GM20000 (cell line): ENCODE measurements at regions not wholly inside any gene's neighbourhood (a gene's known extent, or its start where the extent isn't known, plus 50 kb on each side); places are given as distances from the start of the nearest gene placed in this dataset.

Experiments
- DNase-seq: peaks from one replicate; pipeline ENCODE4 v3.0.0; 2012; ENCODE audit warnings: low spot score
- TF ChIP-seq, protein P1 (sequence below): IDR thresholded peaks from 2 replicates; pipeline ENCODE4 v1.5.1; 2012; ENCODE audit warnings: mild to moderate bottlenecking, control low read depth; ENCODE audit errors: extremely low read depth, missing control alignments

DNA sequence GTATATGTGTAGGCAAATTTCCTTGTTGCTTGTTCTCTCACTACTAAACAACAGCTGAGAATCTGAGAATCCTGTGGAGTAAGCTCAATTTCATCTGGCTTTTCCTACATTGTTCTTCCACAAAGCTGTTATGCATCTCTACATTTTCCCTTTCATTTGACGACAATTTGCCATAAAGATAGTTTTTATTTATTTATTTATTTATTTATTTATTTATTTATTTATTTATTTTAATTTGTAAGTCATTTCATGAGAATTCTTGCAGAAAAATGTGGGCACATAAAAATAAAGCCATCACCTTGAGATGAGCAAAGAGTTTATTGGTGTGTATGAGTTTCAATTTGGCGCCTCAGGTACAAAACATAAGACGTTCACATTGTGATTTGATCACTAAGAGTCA, 545.9 kb upstream of the SEL1L start:
- TF ChIP-seq, protein P1, sequence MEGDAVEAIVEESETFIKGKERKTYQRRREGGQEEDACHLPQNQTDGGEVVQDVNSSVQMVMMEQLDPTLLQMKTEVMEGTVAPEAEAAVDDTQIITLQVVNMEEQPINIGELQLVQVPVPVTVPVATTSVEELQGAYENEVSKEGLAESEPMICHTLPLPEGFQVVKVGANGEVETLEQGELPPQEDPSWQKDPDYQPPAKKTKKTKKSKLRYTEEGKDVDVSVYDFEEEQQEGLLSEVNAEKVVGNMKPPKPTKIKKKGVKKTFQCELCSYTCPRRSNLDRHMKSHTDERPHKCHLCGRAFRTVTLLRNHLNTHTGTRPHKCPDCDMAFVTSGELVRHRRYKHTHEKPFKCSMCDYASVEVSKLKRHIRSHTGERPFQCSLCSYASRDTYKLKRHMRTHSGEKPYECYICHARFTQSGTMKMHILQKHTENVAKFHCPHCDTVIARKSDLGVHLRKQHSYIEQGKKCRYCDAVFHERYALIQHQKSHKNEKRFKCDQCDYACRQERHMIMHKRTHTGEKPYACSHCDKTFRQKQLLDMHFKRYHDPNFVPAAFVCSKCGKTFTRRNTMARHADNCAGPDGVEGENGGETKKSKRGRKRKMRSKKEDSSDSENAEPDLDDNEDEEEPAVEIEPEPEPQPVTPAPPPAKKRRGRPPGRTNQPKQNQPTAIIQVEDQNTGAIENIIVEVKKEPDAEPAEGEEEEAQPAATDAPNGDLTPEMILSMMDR: no peak

DNA sequence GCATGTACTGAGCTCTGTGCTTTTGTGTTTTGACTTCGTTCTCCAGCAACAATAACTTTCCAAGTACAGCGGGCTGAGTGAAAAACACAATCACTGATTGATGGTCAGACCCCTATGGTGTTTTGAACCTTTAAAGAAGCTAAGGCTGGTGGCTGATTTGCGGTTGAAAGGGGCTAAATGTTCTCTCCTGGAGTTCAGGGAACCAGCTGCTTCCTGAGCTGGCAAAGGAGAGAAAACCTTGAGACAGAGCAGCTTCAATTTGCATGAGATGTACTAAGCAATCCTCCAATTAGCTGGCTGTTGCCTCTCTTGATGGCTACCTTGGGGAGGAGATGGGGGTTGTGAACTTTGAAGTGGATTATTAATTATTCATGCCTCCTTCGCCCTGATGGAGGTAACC, 546.7 kb upstream of the SEL1L start:
- no peak for DNase-seq
- TF ChIP-seq, protein P1: no peak

More for the DNA sequence above, 545.9 kb upstream of the SEL1L start:
- no peak for DNase-seq

DNA sequence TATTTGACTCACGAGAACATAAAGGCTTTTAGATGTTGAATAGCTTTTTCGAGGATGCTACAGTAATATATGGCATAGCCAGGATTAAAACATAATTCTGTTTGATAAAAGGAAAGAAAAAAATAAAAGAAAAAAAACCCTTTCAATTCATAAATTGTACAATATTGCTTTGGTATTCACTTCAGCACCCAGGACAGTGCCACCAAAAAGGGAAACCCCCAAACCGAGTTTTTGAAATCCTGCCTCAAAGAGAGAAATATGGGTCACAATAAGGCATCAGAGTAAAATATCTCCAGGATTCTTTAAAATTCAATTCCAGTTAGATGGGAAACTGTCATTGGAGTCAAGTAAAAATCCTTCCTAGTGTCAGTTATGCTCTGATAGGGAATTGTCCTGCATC, 551.2 kb upstream of the SEL1L start:
- TF ChIP-seq, protein P1: no peak
- DNase-seq: no peak

DNA sequence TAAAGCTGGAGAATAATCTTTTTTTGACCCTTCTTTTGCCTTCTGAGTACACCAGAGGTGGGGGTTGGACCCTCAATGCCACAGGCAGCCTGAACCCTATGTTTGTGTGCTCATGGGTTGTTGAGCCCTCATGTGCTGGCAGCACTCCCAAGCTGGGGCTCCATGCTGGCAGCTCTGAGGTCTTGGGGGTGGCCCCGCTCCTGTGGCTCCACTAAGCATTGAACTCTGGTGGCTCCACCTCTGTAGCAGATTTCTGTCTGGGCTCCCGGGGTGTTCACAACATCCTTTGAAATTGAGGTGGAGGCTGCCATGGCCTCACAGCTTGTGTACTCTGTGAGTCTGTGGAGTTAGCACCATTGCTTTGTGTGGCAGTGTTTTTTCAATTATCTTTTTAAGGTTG, 557.4 kb upstream of the SEL1L start:
- no peak for DNase-seq
- TF ChIP-seq, protein P1: no peak

DNA sequence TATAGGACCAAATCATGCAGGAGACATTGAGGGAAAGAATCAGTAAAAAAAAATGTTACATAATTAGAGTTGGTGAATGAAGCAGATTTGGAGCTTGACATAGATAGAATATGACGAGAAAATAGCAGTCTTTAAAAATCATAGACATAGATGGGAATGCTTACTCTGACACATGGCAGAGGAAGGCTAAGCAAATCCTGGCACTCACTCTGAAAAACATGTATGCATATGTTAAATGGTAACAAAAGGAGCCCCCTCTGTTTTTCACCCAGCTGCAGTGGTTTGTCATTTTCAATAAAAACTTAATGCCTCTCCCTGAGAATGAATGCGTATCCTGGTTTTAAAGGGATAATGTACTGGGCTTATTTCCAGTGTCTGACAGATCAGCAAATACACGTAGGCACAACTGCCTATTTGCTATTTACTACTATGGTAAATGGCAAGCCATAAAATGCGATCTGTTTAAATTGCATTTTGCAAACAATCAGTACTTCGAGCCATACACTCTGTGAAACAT, 561.2 kb upstream of the SEL1L start:
- TF ChIP-seq, protein P1: no peak
- DNase-seq: no peak

DNA sequence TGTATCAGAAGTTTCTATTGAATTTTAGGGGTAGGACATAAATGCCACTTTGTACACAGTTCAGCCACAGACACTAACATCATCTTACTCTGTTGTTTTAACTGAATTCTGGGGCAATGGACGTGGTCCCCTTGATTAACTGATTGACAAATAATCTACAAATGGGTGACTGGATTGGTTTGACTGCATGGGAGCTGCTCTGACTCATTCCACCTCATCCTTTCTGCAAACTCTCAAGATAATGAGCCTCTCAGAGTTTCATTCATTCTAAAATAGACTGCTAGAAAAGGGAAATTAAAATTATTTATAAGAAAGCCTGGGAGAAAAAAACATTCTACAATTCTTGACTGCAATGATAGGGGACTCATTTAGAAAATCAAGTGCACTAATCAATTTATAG, 570.4 kb upstream of the SEL1L start:
- TF ChIP-seq, protein P1: no peak

DNA sequence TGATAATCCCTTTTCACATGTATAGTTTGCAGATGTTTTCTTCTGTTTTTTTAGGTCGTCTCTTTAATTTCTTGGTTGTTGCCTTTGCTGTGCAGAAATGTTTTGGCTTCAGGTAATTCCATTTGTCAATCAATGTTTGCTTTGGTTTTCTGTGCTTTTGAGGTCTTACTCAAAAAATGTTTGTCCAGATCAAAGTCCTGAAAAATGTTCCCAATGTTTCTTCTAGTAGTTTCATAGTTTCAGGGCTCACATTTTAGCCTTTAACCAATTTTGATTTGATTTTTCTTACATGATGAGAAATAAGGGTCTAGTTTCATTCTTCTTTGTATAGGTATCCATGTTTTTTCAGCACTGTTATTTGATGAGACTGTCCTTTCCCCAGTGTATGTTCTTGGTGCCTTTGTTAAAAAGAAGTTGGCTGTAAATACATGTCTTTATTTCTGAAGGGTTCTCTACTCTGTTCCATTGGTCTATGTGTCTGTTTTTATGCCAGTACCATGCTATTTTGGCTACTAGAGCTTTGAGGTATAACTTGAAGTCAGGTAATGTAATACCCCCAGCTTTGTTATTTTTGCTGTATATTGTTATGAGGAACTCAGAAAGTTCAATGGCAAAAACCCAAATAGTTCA, 578.7 kb upstream of the SEL1L start:
- no peak for DNase-seq
- TF ChIP-seq, protein P1: no peak

More for the DNA sequence above, 570.4 kb upstream of the SEL1L start:
- no peak for DNase-seq
